NCI-H2029 (cell line): ENCODE measurements at regions not wholly inside any gene's neighbourhood (a gene's known extent, or its start where the extent isn't known, plus 50 kb on each side); places are given as distances from the start of the nearest gene placed in this dataset.
A peak's percentile ranks its signal among the peaks of the same experiment; 100 is the strongest.
"Not testable (repeated sequence)": the region's sequence is repeated elsewhere in the genome, so short reads cannot be mapped to it uniquely, and the experiment has no call there.

Experiments used
- DNase-seq: peaks from one replicate; lab custom pipeline; 2025; lab: John Stamatoyannopoulos, UW

- DNase-seq = no peak
Measured at GRCh38 chr3:82165266-82165665, 403.8 kb upstream of the GBE1 start.

GRCh38 chr3:82163907-82164520 lies 402.6 kb upstream of the GBE1 start:
- no peak for DNase-seq

- DNase-seq = no peak
Measured at GRCh38 chr3:82157952-82158351, 396.5 kb upstream of the GBE1 start.

GRCh38 chr3:82153892-82154291 lies 392.4 kb upstream of the GBE1 start:
- not testable (repeated sequence) for DNase-seq

- DNase-seq = no peak
Measured at GRCh38 chr3:82145742-82146141, 384.3 kb upstream of the GBE1 start.

GRCh38 chr3:82144811-82145210 lies 383.4 kb upstream of the GBE1 start:
- no peak for DNase-seq

GRCh38 chr3:82143661-82144412 lies 382.4 kb upstream of the GBE1 start:
- DNase-seq = no peak

GRCh38 chr3:82141592-82141991 lies 380.1 kb upstream of the GBE1 start:
- no peak for DNase-seq

- no peak for DNase-seq
Measured at GRCh38 chr3:82137861-82138260, 376.4 kb upstream of the GBE1 start.

- DNase-seq = no peak
Measured at GRCh38 chr3:82137050-82137449, 375.6 kb upstream of the GBE1 start.

GRCh38 chr3:82133070-82133606 lies 371.7 kb upstream of the GBE1 start:
- peak; percentile 28 for DNase-seq

- DNase-seq = no peak
Measured at GRCh38 chr3:82132210-82133069, 371.0 kb upstream of the GBE1 start.

GRCh38 chr3:82130046-82130445 lies 368.6 kb upstream of the GBE1 start:
- no peak for DNase-seq

- DNase-seq = no peak
Measured at GRCh38 chr3:82129221-82129801, 367.9 kb upstream of the GBE1 start.

- DNase-seq = no peak
Measured at GRCh38 chr3:82128271-82128670, 366.8 kb upstream of the GBE1 start.

- DNase-seq = no peak
Measured at GRCh38 chr3:82122554-82123345, 361.3 kb upstream of the GBE1 start.

- DNase-seq = no peak
Measured at GRCh38 chr3:82114589-82114988, 353.1 kb upstream of the GBE1 start.

GRCh38 chr3:82110721-82111120 lies 349.3 kb upstream of the GBE1 start:
- DNase-seq = not testable (repeated sequence)

GRCh38 chr3:82103241-82103640 lies 341.8 kb upstream of the GBE1 start:
- no peak for DNase-seq

- no peak for DNase-seq
Measured at GRCh38 chr3:82100378-82100777, 338.9 kb upstream of the GBE1 start.

- DNase-seq = no peak
Measured at GRCh38 chr3:82093641-82094040, 332.2 kb upstream of the GBE1 start.
